ENCODE measurements at regions not wholly inside any gene's neighbourhood (a gene's known extent, or its start where the extent isn't known, plus 50 kb on each side); places are given as distances from the start of the nearest gene placed in this dataset.

GRCh38 chr16:6279286-6279685 lies 1053.4 kb upstream of the RBFOX1 start:
- H2AFZ ChIP-seq: no peak overlapping the region
- in situ Hi-C loops (cut with MboI): no loop called here
- H3K79me2 ChIP-seq (ENCODE audit: insufficient read depth): no peaks in the 10 kb centered on the region
- TF ChIP-seq EZH2 (IDR thresholded peaks at IDR 0.05; ENCODE audit: insufficient read depth, poor library complexity, severe bottlenecking) (no peak), EZH2phosphoT487 (IDR thresholded peaks at IDR 0.05; ENCODE audit: insufficient read depth, low read depth) (no peak)
- H3K4me1 ChIP-seq (ENCODE audit: insufficient read depth): no peaks in the 10 kb centered on the region
- no peaks in the 10 kb centered on the region for H3K36me3 ChIP-seq (ENCODE audit: low read depth)
- H3F3A ChIP-seq (ENCODE audit: insufficient read depth): no peaks in the 10 kb centered on the region
- H4K20me1 ChIP-seq (ENCODE audit: insufficient read depth): no peaks in the 10 kb centered on the region
- no peaks in the 10 kb centered on the region for H3K9me3 ChIP-seq (ENCODE audit: low read depth)
- no peak overlapping the region for H3K4me2 ChIP-seq (ENCODE audit: unreplicated experiment)
- H3K4me3 ChIP-seq: no peak overlapping the region
- H3K27me3 ChIP-seq (replicated peaks; ENCODE audit: insufficient read depth): no peaks in the 10 kb centered on the region
- no peaks in the 10 kb centered on the region for H3K9me2 ChIP-seq (ENCODE audit: insufficient read depth)
- no peak for DNase-seq
- no peak overlapping the region for H3K27ac ChIP-seq
- WGBS, 2 experiments (ENCODE audit: low coverage in 1 of 2, low lambda C conversion rate in 2 of 2, missing lambda C conversion rate in 2 of 2): 15% methylated on average over 3 of the region's 3 CpGs
- H3K9ac ChIP-seq: no peak overlapping the region

- Histone ChIP-seq H3K9me2 (ENCODE audit: insufficient read depth) (no peaks in the 10 kb centered on the region), H3K4me3 (no peak overlapping the region), H4K20me1 (ENCODE audit: insufficient read depth) (no peaks in the 10 kb centered on the region), H3K9ac (no peak overlapping the region), H2AFZ (no peak overlapping the region), H3K9me3 (ENCODE audit: low read depth) (no peaks in the 10 kb centered on the region), H3F3A (ENCODE audit: insufficient read depth) (no peaks in the 10 kb centered on the region), H3K4me2 (ENCODE audit: unreplicated experiment) (no peak overlapping the region), H3K4me1 (ENCODE audit: insufficient read depth) (no peaks in the 10 kb centered on the region), H3K79me2 (ENCODE audit: insufficient read depth) (no peaks in the 10 kb centered on the region), H3K27me3 (replicated peaks; ENCODE audit: insufficient read depth) (no peaks in the 10 kb centered on the region), H3K36me3 (ENCODE audit: low read depth) (no peaks in the 10 kb centered on the region), H3K27ac (no peak overlapping the region)
- WGBS, 2 experiments (ENCODE audit: low coverage in 1 of 2, low lambda C conversion rate in 2 of 2, missing lambda C conversion rate in 2 of 2): 68 to 76% methylated on average over 3 of the region's 3 CpGs
- no peak for DNase-seq
- in situ Hi-C loops (cut with MboI): no loop called here
- TF ChIP-seq EZH2phosphoT487 (IDR thresholded peaks at IDR 0.05; ENCODE audit: insufficient read depth, low read depth) (no peak), EZH2 (IDR thresholded peaks at IDR 0.05; ENCODE audit: insufficient read depth, poor library complexity, severe bottlenecking) (no peak)
These were observed 1058.3 kb upstream of the RBFOX1 start for GRCh38 chr16:6274351-6274750.

- no peak overlapping the region for H3K27ac ChIP-seq
- no peak for TF ChIP-seq EZH2phosphoT487 (IDR thresholded peaks at IDR 0.05; ENCODE audit: insufficient read depth, low read depth)
- H3K9me3 ChIP-seq (ENCODE audit: low read depth): no peaks in the 10 kb centered on the region
- DNase-seq: no peak
- WGBS, 2 experiments (ENCODE audit: low coverage in 1 of 2, low lambda C conversion rate in 2 of 2, missing lambda C conversion rate in 2 of 2): 2 to 3% methylated on average over 3 of the region's 3 CpGs
- H3K36me3 ChIP-seq (ENCODE audit: low read depth): no peaks in the 10 kb centered on the region
- no peak overlapping the region for H3K9ac ChIP-seq
- H3K79me2 ChIP-seq (ENCODE audit: insufficient read depth): no peaks in the 10 kb centered on the region
- no peaks in the 10 kb centered on the region for H3K9me2 ChIP-seq (ENCODE audit: insufficient read depth)
- no peak overlapping the region for H3K4me2 ChIP-seq (ENCODE audit: unreplicated experiment)
- no peaks in the 10 kb centered on the region for H3K27me3 ChIP-seq (replicated peaks; ENCODE audit: insufficient read depth)
- H4K20me1 ChIP-seq (ENCODE audit: insufficient read depth): no peaks in the 10 kb centered on the region
- H3K4me1 ChIP-seq (ENCODE audit: insufficient read depth): no peaks in the 10 kb centered on the region
- H3F3A ChIP-seq (ENCODE audit: insufficient read depth): no peaks in the 10 kb centered on the region
- no peak overlapping the region for H2AFZ ChIP-seq
- no peak overlapping the region for H3K4me3 ChIP-seq
- in situ Hi-C loops (cut with MboI): no loop called here
These were observed 1065.0 kb upstream of the RBFOX1 start for GRCh38 chr16:6267682-6268081.

GRCh38 chr16:6266703-6267102 lies 1065.9 kb upstream of the RBFOX1 start:
- in situ Hi-C loops (cut with MboI): no loop called here
- no peak overlapping the region for H3K27ac ChIP-seq
- 8 to 14% methylated on average over 2 of the region's 2 CpGs for WGBS, 2 experiments (ENCODE audit: low coverage in 1 of 2, low lambda C conversion rate in 2 of 2, missing lambda C conversion rate in 2 of 2)

GRCh38 chr16:6265968-6266367 lies 1066.7 kb upstream of the RBFOX1 start:
- Histone ChIP-seq H3K9ac (no peak overlapping the region), H3K4me3 (no peak overlapping the region), H3K27ac (no peak overlapping the region), H3K27me3 (replicated peaks; ENCODE audit: insufficient read depth) (no peaks in the 10 kb centered on the region), H3K9me2 (ENCODE audit: insufficient read depth) (no peaks in the 10 kb centered on the region), H3K4me2 (ENCODE audit: unreplicated experiment) (no peak overlapping the region), H3K79me2 (ENCODE audit: insufficient read depth) (no peaks in the 10 kb centered on the region), H3K36me3 (ENCODE audit: low read depth) (no peaks in the 10 kb centered on the region), H2AFZ (no peak overlapping the region), H3F3A (ENCODE audit: insufficient read depth) (no peaks in the 10 kb centered on the region), H3K4me1 (ENCODE audit: insufficient read depth) (no peaks in the 10 kb centered on the region), H3K9me3 (ENCODE audit: low read depth) (no peaks in the 10 kb centered on the region), H4K20me1 (ENCODE audit: insufficient read depth) (no peaks in the 10 kb centered on the region)
- no peak for DNase-seq
- WGBS, 2 experiments (ENCODE audit: low coverage in 1 of 2, low lambda C conversion rate in 2 of 2, missing lambda C conversion rate in 2 of 2): 17% methylated on average over 4 of the region's 4 CpGs
- no peak for TF ChIP-seq EZH2 (IDR thresholded peaks at IDR 0.05; ENCODE audit: insufficient read depth, poor library complexity, severe bottlenecking)
- no peak for TF ChIP-seq EZH2phosphoT487 (IDR thresholded peaks at IDR 0.05; ENCODE audit: insufficient read depth, low read depth)
- in situ Hi-C loops (cut with MboI): no loop called here

More at GRCh38 chr16:6266703-6267102, 1065.9 kb upstream of the RBFOX1 start:
- no peaks in the 10 kb centered on the region for H3K9me3 ChIP-seq (ENCODE audit: low read depth)
- no peak for TF ChIP-seq EZH2 (IDR thresholded peaks at IDR 0.05; ENCODE audit: insufficient read depth, poor library complexity, severe bottlenecking)
- TF ChIP-seq EZH2phosphoT487 (IDR thresholded peaks at IDR 0.05; ENCODE audit: insufficient read depth, low read depth): no peak
- H4K20me1 ChIP-seq (ENCODE audit: insufficient read depth): no peaks in the 10 kb centered on the region
- no peak overlapping the region for H3K4me2 ChIP-seq (ENCODE audit: unreplicated experiment)
- H3K27me3 ChIP-seq (replicated peaks; ENCODE audit: insufficient read depth): no peaks in the 10 kb centered on the region
- no peak overlapping the region for H3K4me3 ChIP-seq
- H3K36me3 ChIP-seq (ENCODE audit: low read depth): no peaks in the 10 kb centered on the region
- no peak for DNase-seq
- no peak overlapping the region for H3K9ac ChIP-seq
- no peak overlapping the region for H2AFZ ChIP-seq
- H3K4me1 ChIP-seq (ENCODE audit: insufficient read depth): no peaks in the 10 kb centered on the region
- no peaks in the 10 kb centered on the region for H3K9me2 ChIP-seq (ENCODE audit: insufficient read depth)
- H3F3A ChIP-seq (ENCODE audit: insufficient read depth): no peaks in the 10 kb centered on the region
- H3K79me2 ChIP-seq (ENCODE audit: insufficient read depth): no peaks in the 10 kb centered on the region

All from GM23248 (cell line).